GM23248 (cell line): ENCODE measurements at regions not wholly inside any gene's neighbourhood (a gene's known extent, or its start where the extent isn't known, plus 50 kb on each side); places are given as distances from the start of the nearest gene placed in this dataset.
A peak's percentile ranks its signal among the peaks of the same experiment; 100 is the strongest.

Experiments used
- DNase-seq: peaks from one replicate; pipeline ENCODE4 v3.0.0-alpha.2; 2015
- H2AFZ ChIP-seq: fragments of 200-600 bp; sonication (generic); 2 replicates; pipeline ENCODE4 v1.6.1; 2016; ENCODE audit warnings: antibody characterized with exemption
- H3F3A ChIP-seq: fragments of 200-600 bp; sonication (generic); 2 replicates; pipeline ENCODE4 v1.6.1; 2016; ENCODE audit warnings: mild to moderate bottlenecking, antibody characterized with exemption, mixed run types; ENCODE audit not compliant: insufficient read depth
- H3K27ac ChIP-seq: fragments of 200-600 bp; sonication (generic); 2 replicates; pipeline ENCODE4 v1.5.1; 2016; ENCODE audit warnings: mild to moderate bottlenecking
- H3K27me3 ChIP-seq: fragments of 200-600 bp; sonication (generic); replicated peaks from 2 replicates; pipeline ENCODE4 v1.6.1; 2016; ENCODE audit warnings: mild to moderate bottlenecking; ENCODE audit not compliant: insufficient read depth
- H3K36me3 ChIP-seq: fragments of 200-600 bp; sonication (generic); 2 replicates; pipeline ENCODE4 v1.6.1; 2016; ENCODE audit warnings: low read depth, mild to moderate bottlenecking
- H3K4me1 ChIP-seq: fragments of 200-600 bp; sonication (generic); 2 replicates; pipeline ENCODE4 v1.6.1; 2016; ENCODE audit warnings: mild to moderate bottlenecking; ENCODE audit not compliant: insufficient read depth
- H3K4me2 ChIP-seq: fragments of 200-600 bp; sonication (generic); one replicate; pipeline ENCODE4 v1.6.1; 2016; ENCODE audit warnings: mild to moderate bottlenecking; ENCODE audit not compliant: unreplicated experiment
- H3K4me3 ChIP-seq: fragments of 200-600 bp; sonication (generic); 2 replicates; pipeline ENCODE4 v1.5.1; 2016; ENCODE audit warnings: mild to moderate bottlenecking
- H3K79me2 ChIP-seq: fragments of 200-600 bp; sonication (generic); 2 replicates; pipeline ENCODE4 v1.6.1; 2016; ENCODE audit warnings: mild to moderate bottlenecking; ENCODE audit not compliant: insufficient read depth
- H3K9ac ChIP-seq: fragments of 200-600 bp; sonication (generic); 2 replicates; pipeline ENCODE4 v1.6.1; 2016; ENCODE audit warnings: mild to moderate bottlenecking
- H3K9me2 ChIP-seq: fragments of 200-600 bp; sonication (generic); 2 replicates; pipeline ENCODE4 v1.6.1; 2016; ENCODE audit warnings: mixed run types, mild to moderate bottlenecking, moderate library complexity; ENCODE audit not compliant: insufficient read depth
- H3K9me3 ChIP-seq: fragments of 200-600 bp; sonication (generic); one replicate; pipeline ENCODE4 v1.6.1; 2017; ENCODE audit warnings: low read depth
- H4K20me1 ChIP-seq: fragments of 200-600 bp; sonication (generic); 2 replicates; pipeline ENCODE4 v1.6.0; 2016; ENCODE audit not compliant: insufficient read depth
- EZH2 ChIP-seq: fragments of 200-600 bp; sonication (generic); IDR thresholded peaks from 2 replicates; pipeline ENCODE4 v1.6.1; 2018; ENCODE audit warnings: antibody characterized with exemption, mild to moderate bottlenecking; ENCODE audit not compliant: insufficient read depth, poor library complexity, severe bottlenecking
- EZH2phosphoT487 ChIP-seq: fragments of 200-600 bp; sonication (generic); IDR thresholded peaks from 2 replicates; pipeline ENCODE4 v1.6.1; 2018; ENCODE audit warnings: antibody characterized with exemption, moderate library complexity, mild to moderate bottlenecking, low read depth; ENCODE audit not compliant: insufficient read depth
- WGBS, 2 experiments: methylation state at CpG; one replicate each; pipeline ENCODE4 v1.1.6; 2015 to 2017; ENCODE audit warnings: low lambda C conversion rate in 2 of 2, low coverage in 1 of 2; ENCODE audit errors: missing lambda C conversion rate in 2 of 2; 5-methylcytosine and 5-hydroxymethylcytosine counted together
- in situ Hi-C: fragments of 300-500 bp; cut with MboI; formaldehyde crosslinking; loops from 2 replicates; pipeline ENCODE4 v1.15.0; 2020

DNA sequence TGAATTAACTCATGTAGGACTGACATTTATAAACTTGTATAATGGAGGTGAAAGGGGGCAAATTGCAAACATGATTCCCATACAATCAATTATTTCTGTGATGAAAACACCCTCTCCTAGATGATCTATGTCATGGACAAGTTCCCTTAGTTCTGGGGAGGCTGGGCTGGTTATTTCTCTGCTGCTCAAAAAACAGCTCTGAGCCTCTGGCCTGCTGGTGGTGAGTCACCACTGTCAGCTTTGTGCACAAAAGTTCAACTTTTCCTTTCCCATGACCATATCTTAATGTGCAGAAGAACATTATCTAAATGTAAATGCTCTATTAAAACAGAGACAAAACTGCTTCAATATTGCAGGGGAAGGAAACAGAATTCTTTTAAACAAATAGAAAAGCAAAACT, 85.0 kb downstream of the HMHB1 start:
- peak overlapping the region; percentile 52 for H3K27ac ChIP-seq
- H3K9ac ChIP-seq = no peak overlapping the region
- peak overlapping the region; percentile 12 for H3K4me2 ChIP-seq
- no peaks in the 10 kb centered on the region for H3K79me2 ChIP-seq
- in situ Hi-C loops = no loop called here
- no peak overlapping the region for H3K4me3 ChIP-seq
- H3K9me3 ChIP-seq = no peaks in the 10 kb centered on the region
- H3K4me1 ChIP-seq = peaks cover 16% of the 10 kb centered on the region
- H3K9me2 ChIP-seq = no peaks in the 10 kb centered on the region
- no peaks in the 10 kb centered on the region for H3K27me3 ChIP-seq
- no peaks in the 10 kb centered on the region for H4K20me1 ChIP-seq
- TF ChIP-seq EZH2 (no peak), EZH2phosphoT487 (no peak)
- H3F3A ChIP-seq = peaks cover 17% of the 10 kb centered on the region; the same call in 1 of the 2 replicates
- H2AFZ ChIP-seq = peak overlapping the region; percentile 22
- peak; percentile 80 for DNase-seq
- no peaks in the 10 kb centered on the region for H3K36me3 ChIP-seq

DNA sequence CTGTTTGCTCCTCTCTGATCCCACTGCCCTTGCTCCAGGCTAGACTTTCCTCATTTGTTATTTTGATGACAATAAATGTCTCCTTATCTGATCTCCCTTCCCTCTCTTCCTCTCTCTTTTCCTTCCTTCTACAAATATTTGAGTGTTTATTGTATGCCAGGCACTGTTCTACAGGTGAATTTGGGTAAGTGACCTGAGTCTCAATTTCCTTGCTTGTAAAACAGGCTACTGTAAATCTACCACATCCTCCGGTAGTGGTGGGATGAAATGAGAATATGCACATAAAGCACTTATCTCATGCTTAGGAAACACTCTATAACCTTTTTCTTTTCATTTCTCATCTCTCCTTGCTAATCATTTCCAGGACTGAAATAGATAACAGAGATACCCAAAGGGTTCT, 86.4 kb downstream of the HMHB1 start:
- 100% methylated on average over 1 of the region's 1 CpG for WGBS, 2 experiments
- peaks cover 16% of the 10 kb centered on the region for H3K4me1 ChIP-seq
- no peaks in the 10 kb centered on the region for H3K27me3 ChIP-seq
- in situ Hi-C loops = no loop called here
- no peak for TF ChIP-seq EZH2
- no peak for TF ChIP-seq EZH2phosphoT487
- H3F3A ChIP-seq = peaks cover 17% of the 10 kb centered on the region; the same call in 1 of the 2 replicates
- H2AFZ ChIP-seq = no peak overlapping the region
- H3K9me2 ChIP-seq = no peaks in the 10 kb centered on the region
- no peaks in the 10 kb centered on the region for H3K9me3 ChIP-seq
- H3K4me3 ChIP-seq = no peak overlapping the region
- no peak overlapping the region for H3K9ac ChIP-seq
- H3K36me3 ChIP-seq = no peaks in the 10 kb centered on the region
- H3K27ac ChIP-seq = no peak overlapping the region
- H3K4me2 ChIP-seq = no peak overlapping the region
- H3K79me2 ChIP-seq = no peaks in the 10 kb centered on the region
- H4K20me1 ChIP-seq = no peaks in the 10 kb centered on the region
- no peak for DNase-seq

DNA sequence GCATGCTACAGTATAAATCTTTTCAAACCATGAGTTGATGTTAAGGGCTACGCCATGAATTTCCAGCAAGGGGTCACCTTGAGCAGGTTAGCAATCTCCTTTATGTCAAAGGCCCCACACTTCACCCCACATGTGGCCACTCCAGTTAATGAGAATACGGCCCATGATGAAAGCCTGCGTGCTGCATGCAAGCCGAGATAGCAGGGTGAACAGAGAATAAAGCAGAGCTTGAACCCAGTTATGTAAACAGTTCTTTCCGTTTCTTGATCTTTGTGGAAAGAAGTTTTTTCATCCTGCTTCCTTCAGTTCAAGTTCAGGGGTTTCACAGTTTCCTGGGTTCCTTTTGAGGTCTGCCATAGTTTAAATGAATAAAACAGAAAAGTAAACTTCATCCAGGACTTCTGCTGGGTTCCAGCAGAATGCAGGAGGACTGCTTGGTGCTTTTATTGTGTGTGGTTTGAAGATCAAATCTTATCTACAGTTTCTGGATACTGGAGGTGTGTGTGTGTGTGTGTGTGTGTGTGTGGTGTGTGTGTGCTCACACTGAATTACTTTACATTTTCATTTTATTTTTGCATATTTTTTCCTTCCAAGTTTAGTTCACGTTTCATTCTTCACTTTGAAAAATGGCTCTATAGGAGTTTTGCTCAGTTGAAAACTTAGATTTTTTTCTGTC, 87.1 kb downstream of the HMHB1 start:
- no peak overlapping the region for H3K27ac ChIP-seq
- H3F3A ChIP-seq = peaks cover 17% of the 10 kb centered on the region; the same call in 1 of the 2 replicates
- H3K4me3 ChIP-seq = no peak overlapping the region
- no peak for DNase-seq
- 92 to 94% methylated on average over 6 of the region's 6 CpGs for WGBS, 2 experiments
- peaks cover 16% of the 10 kb centered on the region for H3K4me1 ChIP-seq
- no peaks in the 10 kb centered on the region for H3K27me3 ChIP-seq
- in situ Hi-C loops = no loop called here
- no peaks in the 10 kb centered on the region for H3K79me2 ChIP-seq
- no peaks in the 10 kb centered on the region for H3K9me3 ChIP-seq
- no peak overlapping the region for H3K4me2 ChIP-seq
- no peak overlapping the region for H3K9ac ChIP-seq
- no peaks in the 10 kb centered on the region for H4K20me1 ChIP-seq
- H3K36me3 ChIP-seq = no peaks in the 10 kb centered on the region
- TF ChIP-seq EZH2phosphoT487 = no peak
- TF ChIP-seq EZH2 = no peak
- H3K9me2 ChIP-seq = no peaks in the 10 kb centered on the region
- H2AFZ ChIP-seq = no peak overlapping the region

DNA sequence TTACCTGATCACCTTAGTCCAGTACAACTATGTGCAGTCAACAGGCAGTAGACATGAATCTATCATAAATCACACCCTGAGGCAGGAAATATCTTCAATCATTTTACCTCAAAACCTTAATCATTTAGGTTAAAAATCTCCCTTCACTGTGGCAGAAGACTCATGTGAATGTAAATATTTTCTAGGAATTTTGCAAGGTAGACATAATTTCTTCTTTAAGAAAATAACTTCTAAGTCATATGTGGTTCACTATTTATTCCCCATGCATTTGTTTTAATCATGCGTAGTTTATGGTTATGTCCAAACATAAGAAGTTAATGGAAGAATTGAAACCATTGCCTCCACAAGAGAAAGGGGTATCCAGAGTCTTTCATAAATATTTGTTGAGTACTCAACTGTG, 97.0 kb downstream of the HMHB1 start:
- Histone ChIP-seq H3K36me3 (no peaks in the 10 kb centered on the region), H3K9me2 (no peaks in the 10 kb centered on the region), H3K4me1 (peaks cover 15% of the 10 kb centered on the region), H3K27ac (no peak overlapping the region), H3K4me2 (no peak overlapping the region), H2AFZ (no peak overlapping the region), H3F3A (peaks cover 14% of the 10 kb centered on the region), H3K27me3 (no peaks in the 10 kb centered on the region), H3K79me2 (no peaks in the 10 kb centered on the region), H3K4me3 (no peak overlapping the region), H3K9me3 (no peaks in the 10 kb centered on the region), H3K9ac (no peak overlapping the region), H4K20me1 (no peaks in the 10 kb centered on the region)
- no peak for DNase-seq
- TF ChIP-seq EZH2 (no peak), EZH2phosphoT487 (no peak)
- WGBS, 2 experiments = 100% methylated on average over 1 of the region's 1 CpG
- in situ Hi-C loops = no loop called here
